ENCODE measurements at regions not wholly inside any gene's neighbourhood (a gene's known extent, or its start where the extent isn't known, plus 50 kb on each side); places are given as distances from the start of the nearest gene placed in this dataset.

DNA sequence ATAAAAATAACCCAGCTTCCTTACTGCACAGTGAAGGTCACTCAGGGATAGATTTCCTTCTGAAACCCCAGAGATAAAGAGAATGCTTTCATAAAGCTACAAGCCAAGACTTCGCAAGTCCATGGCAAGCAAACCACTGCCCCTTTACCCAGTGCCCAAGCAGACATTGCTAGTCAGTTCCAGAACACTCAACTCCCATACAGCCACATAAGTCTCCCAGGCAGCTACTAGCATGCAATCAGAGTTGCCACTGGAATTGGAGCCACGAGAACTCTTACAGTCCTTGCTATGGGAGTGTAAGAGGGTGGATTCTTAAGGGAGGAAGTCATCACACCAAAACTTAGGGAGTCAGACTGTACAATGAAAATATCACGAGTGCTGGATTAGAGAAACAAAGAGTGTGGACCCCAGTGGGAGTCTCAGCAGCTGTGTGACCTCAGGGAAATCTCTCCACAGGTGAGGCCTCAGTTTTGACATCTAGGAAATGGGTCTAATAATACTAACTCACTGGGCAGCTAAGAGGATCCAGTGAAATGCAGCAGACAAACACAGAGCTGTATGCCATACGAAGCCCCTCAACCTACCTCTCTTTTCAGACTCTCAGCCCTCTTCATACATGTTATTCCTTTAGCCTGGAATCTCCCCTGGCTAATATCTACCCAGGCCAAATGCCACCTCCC, 526.6 kb downstream of the MN1 start:
- DNase-seq (ENCODE audit: low spot score): no peak
- TF ChIP-seq, protein P1, sequence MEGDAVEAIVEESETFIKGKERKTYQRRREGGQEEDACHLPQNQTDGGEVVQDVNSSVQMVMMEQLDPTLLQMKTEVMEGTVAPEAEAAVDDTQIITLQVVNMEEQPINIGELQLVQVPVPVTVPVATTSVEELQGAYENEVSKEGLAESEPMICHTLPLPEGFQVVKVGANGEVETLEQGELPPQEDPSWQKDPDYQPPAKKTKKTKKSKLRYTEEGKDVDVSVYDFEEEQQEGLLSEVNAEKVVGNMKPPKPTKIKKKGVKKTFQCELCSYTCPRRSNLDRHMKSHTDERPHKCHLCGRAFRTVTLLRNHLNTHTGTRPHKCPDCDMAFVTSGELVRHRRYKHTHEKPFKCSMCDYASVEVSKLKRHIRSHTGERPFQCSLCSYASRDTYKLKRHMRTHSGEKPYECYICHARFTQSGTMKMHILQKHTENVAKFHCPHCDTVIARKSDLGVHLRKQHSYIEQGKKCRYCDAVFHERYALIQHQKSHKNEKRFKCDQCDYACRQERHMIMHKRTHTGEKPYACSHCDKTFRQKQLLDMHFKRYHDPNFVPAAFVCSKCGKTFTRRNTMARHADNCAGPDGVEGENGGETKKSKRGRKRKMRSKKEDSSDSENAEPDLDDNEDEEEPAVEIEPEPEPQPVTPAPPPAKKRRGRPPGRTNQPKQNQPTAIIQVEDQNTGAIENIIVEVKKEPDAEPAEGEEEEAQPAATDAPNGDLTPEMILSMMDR (IDR thresholded peaks at IDR 0.05): no peak
- peak; percentile 49 for ATAC-seq (ENCODE audit: low FRiP score)

DNA sequence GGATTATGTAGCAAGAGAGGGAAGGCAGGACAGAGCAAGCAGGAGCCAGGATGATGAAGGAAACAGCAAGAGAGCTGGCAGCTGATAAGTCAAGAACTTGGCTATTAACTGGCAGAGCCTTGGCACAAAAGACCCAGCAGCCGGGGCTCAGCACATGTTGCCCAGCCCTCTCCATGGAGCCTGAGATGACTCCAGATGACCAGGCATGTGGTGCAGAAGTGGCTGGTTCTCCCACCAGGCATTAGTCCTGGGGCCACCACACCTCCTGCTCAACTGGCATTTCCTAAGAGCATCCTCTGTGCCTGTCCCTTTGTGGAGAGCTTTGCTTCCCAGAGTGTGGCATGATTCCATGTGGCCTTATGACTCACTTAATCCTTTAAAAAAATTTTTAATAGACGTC, 522.6 kb downstream of the MN1 start:
- ATAC-seq (ENCODE audit: low FRiP score) (no peak), DNase-seq (ENCODE audit: low spot score) (no peak)
- TF ChIP-seq, protein P1 (IDR thresholded peaks at IDR 0.05): no peak

DNA sequence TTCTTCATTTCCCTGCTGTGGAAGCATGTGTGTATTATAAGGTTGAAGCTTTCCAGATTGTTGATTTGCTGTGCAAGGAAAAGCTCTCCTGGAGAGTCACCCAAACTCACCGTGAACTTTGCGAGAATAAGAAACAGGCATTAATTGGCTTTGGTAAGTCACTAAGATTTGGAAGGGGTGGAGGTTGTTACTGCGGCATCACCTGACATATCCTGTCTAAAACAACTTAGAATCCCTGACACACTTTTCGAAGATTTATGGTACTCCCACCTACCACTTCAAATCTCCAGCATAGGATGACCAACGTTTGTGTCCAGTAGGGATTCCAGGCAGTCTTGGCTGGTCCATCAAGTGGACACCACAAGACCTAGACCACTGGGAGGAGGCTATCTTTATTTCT, 518.3 kb downstream of the MN1 start:
- TF ChIP-seq, protein P1 (IDR thresholded peaks at IDR 0.05): no peak
- ATAC-seq (ENCODE audit: low FRiP score): no peak
- no peak for DNase-seq (ENCODE audit: low spot score)

DNA sequence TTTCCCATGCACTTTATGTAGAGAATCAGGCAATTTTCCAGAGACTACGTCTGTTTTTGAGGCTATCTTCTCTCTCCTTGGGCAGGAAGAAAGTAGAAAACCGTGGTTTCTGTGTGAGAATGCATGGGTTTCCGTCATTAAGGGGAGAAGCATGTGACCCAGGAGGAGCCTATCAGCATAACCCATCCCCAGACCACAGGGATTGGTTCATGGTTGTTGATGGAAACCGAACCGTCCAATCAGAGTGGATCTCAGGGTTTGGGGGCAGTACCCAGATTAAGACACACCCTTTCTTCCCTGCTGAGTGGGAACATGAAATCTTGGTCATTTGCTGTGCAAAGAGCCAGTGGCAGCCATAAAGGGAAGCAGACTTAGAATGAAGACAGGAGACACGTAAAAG, 517.8 kb downstream of the MN1 start:
- TF ChIP-seq, protein P1 (IDR thresholded peaks at IDR 0.05): no peak
- DNase-seq (ENCODE audit: low spot score) (no peak), ATAC-seq (ENCODE audit: low FRiP score) (no peak)

DNA sequence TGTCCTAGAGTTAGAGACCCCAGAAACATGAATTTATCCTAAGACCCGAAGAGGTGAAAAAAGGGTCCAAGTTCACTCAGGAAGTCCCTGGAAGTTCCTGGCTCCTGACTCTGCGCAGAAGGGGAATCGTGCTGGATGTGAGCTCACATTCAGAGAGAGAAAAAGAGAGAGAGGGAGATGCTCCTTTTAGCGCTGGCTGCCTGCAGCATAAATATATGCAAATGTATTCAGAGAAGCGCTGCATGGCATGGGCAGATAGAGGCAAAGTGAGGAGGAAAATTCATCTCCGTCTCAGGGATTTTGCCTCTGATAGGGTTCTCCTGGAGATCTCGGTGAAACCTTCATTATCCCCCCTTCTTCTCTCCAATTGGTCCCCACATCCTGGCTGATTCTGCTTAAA, 517.2 kb downstream of the MN1 start:
- ATAC-seq (ENCODE audit: low FRiP score): no peak
- TF ChIP-seq, protein P1 (IDR thresholded peaks at IDR 0.05): no peak
- no peak for DNase-seq (ENCODE audit: low spot score)

DNA sequence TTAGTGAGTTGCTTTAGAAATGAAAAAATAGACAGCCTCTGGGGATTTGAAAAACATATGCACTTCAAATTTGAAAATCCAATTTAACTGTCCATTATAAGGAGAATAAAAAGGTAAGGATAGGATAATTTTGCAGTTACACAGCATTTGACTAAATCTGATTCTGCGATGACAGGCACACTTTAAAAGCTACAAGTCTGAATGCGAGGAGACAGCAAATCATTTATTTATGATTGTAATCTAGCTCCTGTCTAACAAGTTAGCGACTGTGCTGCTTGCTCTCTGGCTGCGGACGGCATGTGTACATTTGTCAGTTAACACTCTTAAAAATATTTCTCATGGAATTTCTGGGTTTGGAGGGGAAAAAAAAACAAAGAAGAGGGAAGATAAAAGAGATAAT, 514.8 kb downstream of the MN1 start:
- no peak for ATAC-seq (ENCODE audit: low FRiP score)
- DNase-seq (ENCODE audit: low spot score): no peak
- TF ChIP-seq, protein P1 (IDR thresholded peaks at IDR 0.05): no peak

DNA sequence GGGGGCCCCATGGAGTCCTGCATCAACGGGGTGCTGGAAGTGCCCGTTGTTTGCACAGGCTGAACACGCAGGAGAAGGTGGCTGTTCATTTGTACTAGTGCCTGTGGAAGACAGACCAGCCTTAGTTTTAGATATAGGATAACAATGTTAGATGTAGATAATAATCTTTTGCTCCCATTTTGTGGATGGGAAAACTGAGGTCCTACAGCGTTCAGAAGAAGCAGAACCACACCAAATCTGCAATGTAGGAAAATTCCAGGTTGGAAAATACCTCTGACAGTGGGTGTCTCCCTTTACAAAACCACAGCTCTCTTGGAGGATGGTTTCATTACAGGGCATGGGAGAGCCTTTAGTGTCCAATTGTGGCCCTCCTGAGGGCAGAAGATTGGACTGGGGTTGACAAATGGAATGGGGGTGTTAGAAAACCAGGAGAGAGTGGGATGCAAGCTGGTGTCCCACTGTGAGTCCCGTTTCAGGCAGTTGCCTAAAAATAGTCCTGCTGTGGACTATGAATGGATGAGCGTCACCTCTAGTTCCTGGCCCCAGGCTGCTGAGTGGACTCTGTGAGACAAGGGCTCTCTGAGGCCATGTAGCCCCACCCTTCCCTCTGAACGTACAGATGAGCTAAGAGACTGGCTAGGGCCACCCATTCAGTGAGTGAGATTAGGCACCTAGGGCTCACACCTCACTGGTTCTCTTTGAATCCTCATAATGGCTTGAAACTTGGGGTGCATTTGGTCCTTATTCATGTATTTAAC, 508.8 kb downstream of the MN1 start:
- TF ChIP-seq, protein P1 (IDR thresholded peaks at IDR 0.05): no peak
- DNase-seq (ENCODE audit: low spot score): no peak
- ATAC-seq (ENCODE audit: low FRiP score): no peak
